RCC 7860 (cell line): ENCODE measurements at regions not wholly inside any gene's neighbourhood (a gene's known extent, or its start where the extent isn't known, plus 50 kb on each side); places are given as distances from the start of the nearest gene placed in this dataset.
A peak's percentile ranks its signal among the peaks of the same experiment; 100 is the strongest.

Source experiments
- DNase-seq: peaks from one replicate; pipeline ENCODE4 v3.0.0-alpha.2; 2015; ENCODE audit warnings: low spot score
- FAIRE-seq: peaks from 2 replicates; lab custom pipeline; 2012; peaks lifted over from hg19 to GRCh38; lab: Jason Lieb, UNC

DNA sequence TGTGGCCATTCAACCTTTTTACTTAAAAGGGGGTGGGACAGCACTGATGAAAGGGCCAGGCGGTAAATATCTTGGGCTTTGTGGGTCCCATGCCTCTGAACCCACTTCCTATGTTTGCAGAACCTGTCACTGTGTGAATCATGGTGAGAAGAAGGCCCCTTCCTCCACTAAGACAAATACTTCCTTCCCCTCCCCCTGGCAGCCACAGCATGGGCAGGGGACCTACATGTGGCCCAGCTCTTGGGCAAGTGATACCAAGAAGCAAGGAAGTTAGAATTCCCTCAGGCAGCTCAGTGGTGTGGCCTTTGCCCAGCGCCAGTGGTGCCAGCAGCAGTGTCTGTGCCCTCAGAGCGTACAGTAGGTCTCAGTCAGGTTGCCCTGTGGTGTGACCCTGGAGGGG, 168.6 kb downstream of the TRIM33 start:
- no peak for FAIRE-seq
- no peak for DNase-seq

DNA sequence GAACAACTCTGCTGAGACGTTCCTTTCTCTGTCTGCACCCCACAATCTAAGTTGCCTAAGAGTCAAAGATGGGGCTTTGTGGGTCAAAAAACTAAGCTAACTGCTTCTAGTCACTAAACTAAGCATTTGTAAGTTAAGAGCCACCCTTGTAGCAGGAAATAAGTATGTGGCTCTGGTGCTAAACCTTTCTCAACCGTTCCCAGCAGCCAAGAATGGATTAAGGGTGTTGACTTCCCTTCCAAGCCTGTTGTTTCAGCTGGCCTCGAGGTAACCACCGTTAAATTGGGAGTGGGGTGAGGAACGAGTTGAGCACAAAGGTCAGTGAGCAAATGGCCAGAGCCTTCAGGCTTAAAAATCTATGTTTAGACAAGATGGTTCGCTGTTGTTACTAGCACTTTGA, 169.1 kb downstream of the TRIM33 start:
- FAIRE-seq = no peak

DNA sequence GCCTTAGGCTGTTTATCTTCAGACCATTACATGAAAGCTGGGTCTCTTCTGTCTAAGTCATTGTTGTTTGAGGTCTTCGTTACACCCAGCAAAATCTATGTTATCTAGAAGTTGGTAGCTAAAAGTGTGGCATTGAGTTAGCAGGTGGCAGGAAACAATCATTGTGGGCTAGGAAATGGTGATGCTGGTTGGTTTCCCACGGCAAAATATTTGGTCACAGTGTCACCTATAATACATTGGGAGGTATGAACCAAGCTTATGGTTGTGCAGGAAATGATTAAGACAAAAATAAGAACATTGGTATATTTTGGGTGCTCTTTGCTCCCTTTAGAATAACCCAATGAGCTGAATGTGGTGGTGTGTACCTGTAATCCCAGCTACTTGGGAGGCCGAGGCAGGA, 169.7 kb downstream of the TRIM33 start:
- no peak for DNase-seq

More for the DNA sequence above, 169.1 kb downstream of the TRIM33 start:
- no peak for DNase-seq

DNA sequence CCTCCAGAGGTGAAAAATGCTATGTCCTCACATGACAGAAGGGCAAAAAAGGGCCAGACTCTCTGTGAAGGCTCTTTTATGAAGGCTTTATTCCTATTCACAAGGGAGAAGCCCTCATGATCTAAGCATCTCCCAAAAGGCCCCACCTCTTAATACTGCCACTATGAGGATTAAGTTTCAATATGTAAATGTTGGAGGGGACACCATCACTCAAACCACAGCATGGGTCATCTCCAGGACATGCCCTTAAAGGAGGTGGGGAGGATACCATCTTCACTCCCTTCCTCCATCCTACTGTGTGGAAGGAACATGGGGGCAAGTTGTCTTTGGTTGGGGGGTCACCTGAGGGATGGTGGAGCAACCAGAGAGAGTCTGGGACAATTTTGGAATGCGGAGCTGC, 170.1 kb downstream of the TRIM33 start:
- no peak for DNase-seq
- FAIRE-seq = no peak

More for the DNA sequence above, 169.7 kb downstream of the TRIM33 start:
- no peak for FAIRE-seq

DNA sequence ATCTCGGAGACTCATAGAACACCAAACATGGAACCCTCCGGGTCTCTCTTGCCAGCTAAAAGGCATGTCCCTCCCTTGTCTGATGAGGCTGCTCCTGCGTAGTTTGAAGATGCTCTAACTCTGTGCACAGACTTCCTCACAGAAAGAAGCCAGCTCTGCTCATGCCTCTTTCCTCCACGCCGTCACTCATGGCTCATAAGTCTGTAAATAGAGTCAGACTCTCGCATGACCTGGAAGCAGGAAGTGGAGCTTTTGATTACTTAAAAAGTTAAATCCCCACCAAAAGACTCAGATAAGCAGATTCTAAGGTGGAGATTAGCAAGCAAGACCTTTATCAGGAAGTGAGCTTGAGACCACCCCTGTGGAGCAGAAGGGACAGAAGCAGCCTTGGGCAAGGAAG, 171.6 kb downstream of the TRIM33 start:
- no peak for DNase-seq
- FAIRE-seq = no peak

DNA sequence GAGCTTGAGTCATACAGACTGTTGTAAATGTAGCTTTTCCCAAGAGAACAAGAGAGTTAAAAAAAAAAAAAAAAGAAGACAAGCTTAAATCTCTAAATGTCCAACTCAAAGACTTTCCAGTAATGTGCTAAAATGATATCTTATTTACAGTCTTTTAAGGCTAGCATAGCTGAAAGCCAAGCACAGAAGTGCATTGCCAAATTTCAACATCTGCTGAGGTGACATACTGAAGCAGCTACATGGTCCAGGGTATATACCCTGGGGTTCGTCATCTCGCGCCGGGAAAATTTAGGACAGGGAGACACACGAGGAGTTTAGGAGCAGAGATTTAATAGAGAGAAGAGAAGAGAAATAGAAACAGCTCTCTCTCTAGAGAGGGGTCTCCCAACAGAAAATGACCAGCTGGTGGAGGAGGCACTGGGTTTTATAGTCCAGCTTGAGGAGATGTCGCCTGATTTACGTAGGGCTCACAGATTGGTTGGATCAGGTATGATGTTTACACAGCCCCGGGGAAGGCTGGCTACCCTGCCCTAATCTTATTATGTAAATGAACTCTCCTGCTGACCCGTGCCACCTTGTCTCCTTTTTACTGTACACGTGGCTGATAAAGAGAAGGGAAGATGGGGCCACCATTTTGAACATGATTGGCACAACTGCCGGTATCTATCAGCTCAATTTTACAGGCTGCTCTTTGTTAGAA, 172.7 kb downstream of the TRIM33 start:
- no peak for DNase-seq
- no peak for FAIRE-seq

DNA sequence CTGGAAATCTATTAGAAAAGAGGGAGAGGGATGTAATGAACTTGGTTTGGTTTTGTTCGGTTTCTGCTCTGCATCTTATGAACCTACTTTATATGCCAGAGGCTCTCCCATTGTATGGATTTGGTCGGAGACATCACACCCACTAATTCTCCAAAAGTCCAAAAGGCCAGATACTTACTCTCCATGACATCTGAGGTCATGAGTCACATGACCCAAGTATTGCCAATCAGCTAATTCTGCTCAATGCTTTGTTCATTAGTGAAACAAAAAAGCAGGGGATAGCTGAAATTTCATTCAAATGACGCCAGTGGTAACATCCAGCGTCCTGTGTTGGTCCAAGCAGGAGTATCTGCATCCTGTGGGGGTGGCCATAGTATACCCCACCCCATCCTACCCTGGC, 173.6 kb downstream of the TRIM33 start:
- FAIRE-seq (no peak), DNase-seq (no peak)

DNA sequence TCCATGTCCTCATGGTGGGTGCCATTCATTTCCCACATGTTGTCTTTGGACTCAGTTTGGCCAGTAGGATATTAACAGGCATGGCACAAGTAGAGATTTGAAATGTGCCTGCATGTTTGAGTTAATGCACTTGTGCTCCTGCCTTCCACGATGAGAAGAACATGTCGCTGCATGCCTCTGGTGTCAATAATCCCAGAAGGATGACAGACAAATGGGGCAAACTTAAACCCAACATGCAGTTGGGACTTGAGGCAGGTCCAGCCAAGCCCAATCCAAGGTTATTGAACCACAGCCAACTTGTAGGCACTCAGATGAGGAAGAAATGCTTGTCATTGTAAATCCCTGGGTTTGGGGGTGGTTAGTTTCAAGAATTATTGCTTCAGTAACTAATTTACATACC, 174.6 kb downstream of the TRIM33 start:
- FAIRE-seq = no peak

DNA sequence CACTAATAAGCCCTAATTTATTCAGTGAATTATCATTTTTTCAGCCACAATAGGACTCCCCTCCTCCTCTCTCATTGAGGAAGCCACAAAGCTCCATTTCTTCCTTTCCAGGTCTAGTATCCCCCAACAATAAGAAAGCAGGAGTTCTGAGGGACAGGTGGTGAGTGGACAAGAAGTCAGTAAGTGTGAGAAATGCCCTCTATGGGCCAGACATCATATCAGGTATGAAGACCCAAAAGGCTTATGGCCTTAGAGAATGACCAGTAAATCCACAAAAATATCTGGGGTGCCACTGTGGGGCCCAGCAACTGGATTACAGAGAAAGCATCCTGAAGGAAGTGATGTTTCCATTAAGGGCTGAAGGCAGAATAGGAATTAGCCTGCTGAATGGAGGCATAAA, 175.7 kb downstream of the TRIM33 start:
- DNase-seq (no peak), FAIRE-seq (no peak)

More for the DNA sequence above, 174.6 kb downstream of the TRIM33 start:
- DNase-seq = no peak

DNA sequence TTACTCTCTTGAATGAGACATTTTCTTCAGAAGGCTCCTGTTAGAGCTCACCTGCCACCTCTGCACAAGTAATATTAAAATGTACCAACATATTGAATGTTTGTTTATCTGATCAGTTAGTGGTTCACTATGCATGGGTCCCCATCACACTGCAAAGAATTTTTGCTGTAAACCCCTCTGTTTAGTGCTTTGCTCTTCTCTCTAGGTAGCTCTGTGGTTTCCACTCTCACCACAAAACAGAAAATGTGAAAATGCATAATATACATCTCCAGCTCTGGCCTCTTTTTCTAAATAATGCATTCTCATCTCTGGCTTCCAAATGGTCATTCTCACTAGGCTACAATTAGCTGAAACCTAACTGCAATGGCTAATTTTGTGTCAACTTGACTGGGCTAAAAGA, 176.7 kb downstream of the TRIM33 start:
- no peak for FAIRE-seq
- DNase-seq = no peak

DNA sequence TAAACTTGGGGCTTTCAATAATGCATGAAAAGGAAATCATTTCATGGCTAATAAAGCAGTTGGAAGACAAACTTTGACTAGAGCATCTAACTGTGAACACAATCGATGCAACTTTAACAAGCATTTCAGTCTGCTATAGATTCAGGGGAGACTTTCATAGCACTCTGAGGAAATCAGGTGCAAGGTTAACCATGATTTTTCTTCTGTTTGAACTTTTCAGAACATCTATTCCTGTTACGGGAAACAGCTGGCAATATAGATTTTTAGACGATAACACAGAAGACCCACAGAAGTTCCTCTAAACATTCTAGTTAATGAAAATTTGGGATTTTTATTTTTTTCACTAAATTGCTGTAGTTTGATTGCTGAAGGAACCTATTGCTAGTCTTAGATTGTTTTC, 177.3 kb downstream of the TRIM33 start:
- FAIRE-seq (no peak), DNase-seq (no peak)

DNA sequence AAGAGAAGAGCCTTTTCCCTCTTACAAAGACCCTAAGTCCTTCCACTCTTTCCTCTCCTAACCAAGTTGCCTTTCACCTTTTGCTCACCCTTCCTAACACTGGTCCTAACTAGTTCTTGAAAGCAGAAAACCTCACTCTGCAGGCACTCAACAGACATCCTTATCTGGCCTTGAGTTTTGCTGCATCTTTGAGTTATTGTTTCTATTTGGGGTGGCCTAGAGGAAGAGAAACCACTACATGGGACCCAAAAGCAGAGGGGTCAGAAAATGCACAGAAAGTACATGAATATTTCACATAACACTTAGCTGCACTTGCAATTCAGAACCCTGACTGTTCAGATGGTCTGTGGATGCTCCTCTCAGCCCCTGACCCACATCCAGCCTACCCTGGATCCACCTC, 178.3 kb upstream of the SYT6 start:
- DNase-seq (no peak), FAIRE-seq (no peak)

DNA sequence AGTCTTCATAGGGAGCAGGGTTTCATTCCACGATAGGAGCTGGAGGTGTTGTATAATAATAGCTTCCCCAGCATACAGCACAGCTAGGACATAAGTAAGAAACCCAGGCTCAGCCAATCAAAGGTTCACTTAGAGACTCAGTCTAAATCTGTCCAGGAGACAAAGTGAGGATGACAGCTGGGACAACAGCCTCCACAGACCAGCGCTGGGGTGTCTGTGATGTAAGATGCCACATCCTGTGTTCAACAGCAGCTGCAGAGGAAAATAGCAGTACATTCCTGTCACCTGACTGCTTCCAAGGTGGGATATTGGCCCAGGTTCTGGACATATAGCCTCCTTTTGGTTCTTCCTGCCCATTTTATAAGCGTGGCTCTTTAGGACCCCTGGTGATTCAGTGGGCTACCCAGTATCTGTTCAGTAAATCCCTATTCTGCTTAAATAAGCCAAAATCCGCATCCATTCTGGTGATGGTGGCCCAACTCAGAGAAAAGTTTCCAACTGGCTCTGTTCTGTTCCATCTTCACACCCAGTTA, 176.8 kb upstream of the SYT6 start:
- DNase-seq = no peak

DNA sequence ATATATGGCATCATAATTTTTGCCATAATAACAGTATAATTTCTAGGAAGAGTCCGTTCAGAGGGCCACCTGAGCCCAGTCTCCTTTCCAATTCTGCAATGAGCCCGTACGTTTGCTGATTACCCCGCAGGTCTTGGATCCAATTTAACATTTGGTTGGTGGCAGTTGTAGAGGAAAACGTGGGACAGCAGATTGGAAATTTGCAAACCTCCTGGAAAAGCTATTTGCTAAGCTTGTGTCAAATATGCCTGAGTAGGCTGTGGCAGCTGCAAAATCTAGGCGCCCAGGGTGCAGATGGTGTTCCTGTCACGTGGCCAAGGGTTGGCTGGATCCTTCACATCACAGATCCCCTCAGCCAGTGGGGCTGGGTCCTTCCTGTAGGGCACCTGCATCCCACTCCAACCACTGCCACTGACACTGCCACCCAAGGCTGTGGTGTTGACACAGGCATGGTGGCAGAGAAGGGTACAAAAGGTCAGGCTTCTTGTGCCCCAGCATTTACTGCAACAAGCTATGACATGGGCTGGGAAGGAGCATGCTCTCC, 174.8 kb upstream of the SYT6 start:
- no peak for DNase-seq
- FAIRE-seq = no peak

More for the DNA sequence above, 176.8 kb upstream of the SYT6 start:
- no peak for FAIRE-seq

DNA sequence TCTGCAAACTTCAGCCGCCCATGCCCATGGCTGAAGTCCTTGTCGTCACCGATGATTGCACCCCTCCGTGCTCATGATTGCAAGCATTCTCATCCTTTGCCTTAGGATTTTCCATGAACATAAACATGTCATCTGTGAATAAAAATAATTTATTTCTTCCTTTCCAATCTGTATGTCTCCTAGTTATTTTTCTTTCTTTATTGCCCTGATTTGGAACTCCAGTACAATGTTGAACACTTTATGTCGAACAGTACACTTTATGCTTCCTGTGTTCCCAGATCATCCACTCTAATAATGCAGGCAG, 170.9 kb upstream of the SYT6 start:
- no peak for DNase-seq
- FAIRE-seq = no peak

DNA sequence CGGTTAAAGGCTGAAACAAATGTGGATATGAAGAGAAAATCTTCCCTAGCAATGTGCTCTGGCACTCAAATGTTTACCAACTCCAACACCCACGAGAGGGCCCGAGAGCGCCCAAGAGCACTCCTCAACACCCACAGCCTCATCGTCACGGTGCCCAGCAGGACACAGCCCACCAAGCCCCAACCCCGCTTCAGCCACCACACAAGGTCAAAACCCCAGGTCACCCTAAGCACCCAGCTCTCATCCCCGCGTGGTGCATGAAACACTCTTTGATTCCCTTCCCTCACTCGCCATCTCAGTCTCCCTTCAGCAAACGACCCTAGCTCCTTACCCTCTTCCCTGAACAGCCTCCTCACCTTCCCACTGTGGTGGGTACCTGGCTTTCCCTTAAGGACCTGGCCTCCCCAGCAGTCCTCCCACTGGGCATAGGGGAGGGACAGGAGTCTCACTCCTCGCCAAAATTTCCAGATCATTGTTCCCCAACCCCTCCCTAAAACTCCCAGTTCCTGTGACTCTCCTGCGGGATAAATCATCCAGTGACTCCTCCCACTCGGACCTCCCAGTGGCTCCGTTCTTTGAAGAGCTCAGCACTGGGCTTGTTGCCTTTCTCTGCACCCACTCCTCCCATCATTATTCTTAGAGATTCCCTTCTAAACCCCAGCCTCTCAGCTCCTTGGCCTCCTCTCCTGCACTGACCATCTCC, 170.4 kb upstream of the SYT6 start:
- no peak for FAIRE-seq
- DNase-seq = no peak

DNA sequence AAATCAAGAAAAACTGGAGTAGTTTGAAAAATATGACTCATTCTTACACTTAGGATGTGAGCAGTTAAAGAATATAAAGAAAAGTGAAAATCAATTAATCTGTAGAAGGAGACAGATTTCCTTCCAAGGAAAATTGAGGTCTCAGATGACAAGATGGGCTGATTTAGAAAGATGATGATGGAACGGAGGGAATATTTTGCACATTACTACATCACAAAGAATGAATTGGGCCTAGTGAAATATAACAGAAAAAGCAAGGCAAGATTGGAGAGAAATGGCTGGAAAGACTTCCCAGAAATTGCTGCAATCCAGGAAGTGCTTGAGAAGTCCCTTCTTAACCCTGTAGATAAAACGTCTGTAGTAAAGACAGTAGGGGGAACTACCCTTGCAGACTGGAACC, 169.1 kb upstream of the SYT6 start:
- FAIRE-seq (no peak), DNase-seq (no peak)

DNA sequence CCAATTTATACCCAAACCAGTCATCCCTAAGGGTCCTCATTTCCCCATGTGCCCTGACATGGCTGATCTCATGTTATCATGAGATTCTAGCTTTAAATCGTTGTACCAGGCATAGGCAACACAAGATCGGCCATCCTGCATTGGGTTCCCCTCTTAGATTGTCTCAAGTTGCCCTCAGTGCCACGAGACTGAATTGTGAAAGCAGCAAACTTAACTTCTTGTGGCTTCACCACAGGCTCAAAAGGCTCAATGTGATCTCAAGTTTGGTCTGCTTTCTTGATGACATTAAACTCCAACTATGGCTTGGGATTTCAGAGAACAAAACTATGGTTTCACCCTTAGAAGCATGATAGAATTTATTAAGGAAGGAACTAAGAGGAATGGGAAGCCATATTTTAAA, 168.5 kb upstream of the SYT6 start:
- DNase-seq = no peak
- FAIRE-seq = no peak

DNA sequence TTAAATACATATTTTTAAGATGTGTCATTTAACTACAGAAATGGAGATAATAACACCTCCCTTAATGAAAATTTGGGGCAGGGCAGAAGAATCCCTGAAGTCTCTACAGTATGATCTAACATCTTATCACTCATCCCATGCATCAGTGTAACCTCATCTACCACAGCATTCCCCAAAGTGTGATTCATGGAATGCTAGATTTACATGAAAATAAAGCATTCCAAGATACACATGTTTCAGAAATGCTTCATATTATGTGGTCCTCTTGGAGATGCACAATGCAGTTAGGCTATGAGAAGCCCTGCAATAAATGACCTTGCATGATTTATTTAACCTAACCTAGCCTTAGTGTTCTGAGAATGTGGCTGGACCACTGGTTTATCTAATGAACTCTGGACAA, 166.9 kb upstream of the SYT6 start:
- peak; percentile 81 for DNase-seq
- FAIRE-seq = peak; percentile 88

DNA sequence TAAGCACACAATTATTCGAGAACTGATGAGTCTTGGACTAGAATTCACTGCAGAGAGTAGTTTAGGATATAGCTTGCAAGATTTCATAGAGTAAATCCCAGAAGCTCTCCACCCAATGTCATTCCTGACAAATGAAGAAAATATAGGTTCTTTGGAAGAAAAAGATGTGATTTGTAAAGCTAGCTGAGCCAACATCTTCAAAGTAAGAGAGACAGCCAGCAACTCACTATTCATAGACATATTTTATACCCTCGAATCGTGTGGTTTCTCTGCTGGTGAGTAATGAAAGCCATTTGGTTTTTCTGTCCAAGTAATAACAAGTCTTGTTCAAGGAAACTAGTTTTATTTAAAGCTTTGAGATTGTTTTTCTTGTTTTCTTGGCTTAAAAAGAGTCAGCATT, 165.7 kb upstream of the SYT6 start:
- FAIRE-seq (peak; percentile 72), DNase-seq (no peak)

DNA sequence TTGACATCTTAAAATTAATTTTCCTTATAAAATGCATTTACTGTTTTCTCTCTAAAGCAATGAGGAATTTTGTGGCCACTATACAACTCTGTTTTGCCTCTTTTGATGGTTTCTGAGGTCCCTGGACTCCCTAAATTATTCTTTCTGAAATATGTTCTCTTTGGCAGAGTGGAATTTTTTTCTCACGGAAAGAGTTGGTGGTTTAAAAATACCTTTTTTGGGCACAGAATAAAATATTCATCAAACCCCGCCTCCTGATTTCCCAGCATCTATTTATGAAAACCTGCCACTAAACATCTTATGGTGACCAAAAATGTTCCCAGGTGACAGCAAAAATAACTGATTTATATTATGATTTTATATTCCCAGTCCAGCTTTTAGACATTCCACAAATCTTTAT, 165.3 kb upstream of the SYT6 start:
- FAIRE-seq (no peak), DNase-seq (no peak)

DNA sequence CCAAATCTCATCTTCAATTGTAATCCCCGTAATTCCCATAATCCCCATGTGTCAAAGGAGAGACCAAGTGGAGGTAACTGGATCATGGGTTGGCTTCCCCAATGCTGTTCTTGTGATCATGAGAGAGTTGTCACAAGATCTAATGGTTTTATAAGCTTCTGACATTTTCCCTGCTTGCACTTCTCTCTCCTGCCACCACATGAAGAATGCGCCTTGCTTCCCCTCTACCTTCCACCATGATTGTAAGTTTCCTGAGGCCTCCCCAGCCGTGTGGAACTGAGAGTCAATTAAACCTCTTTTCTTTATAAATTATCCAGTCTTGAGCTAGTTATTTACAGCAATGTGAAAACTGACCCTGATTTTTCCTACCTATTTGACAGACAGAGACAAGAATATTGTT, 162.5 kb upstream of the SYT6 start:
- DNase-seq = no peak
- FAIRE-seq = no peak
